Skeletal muscle tissue (tissue), 3 donors: ENCODE measurements at regions not wholly inside any gene's neighbourhood (a gene's known extent, or its start where the extent isn't known, plus 50 kb on each side); places are given as distances from the start of the nearest gene placed in this dataset.

Source experiments
- H3K27ac ChIP-seq: one replicate; pipeline ENCODE4 v1.7.0; 2013; ENCODE audit warnings: mild to moderate bottlenecking, low read depth, low read length, inconsistent platforms
- H3K27me3 ChIP-seq, 3 donors: one replicate each; pipeline ENCODE4 v1.7.0; 2013; ENCODE audit warnings: low read length in 3 of 3; ENCODE audit not compliant: control insufficient read depth in 3 of 3, insufficient read depth in 3 of 3
- H3K36me3 ChIP-seq, 3 donors: one replicate each; pipeline ENCODE4 v1.7.0; 2013; ENCODE audit warnings: low read length in 3 of 3; ENCODE audit not compliant: control insufficient read depth in 3 of 3, insufficient read depth in 3 of 3
- H3K4me1 ChIP-seq, 3 donors: one replicate each; pipeline ENCODE4 v1.7.0; 2013; ENCODE audit warnings: low read length in 3 of 3, mild to moderate bottlenecking in 3 of 3; ENCODE audit not compliant: control insufficient read depth in 3 of 3, insufficient read depth in 3 of 3
- H3K4me3 ChIP-seq, 3 donors: one replicate each; pipeline ENCODE4 v1.7.0; 2013; ENCODE audit warnings: low read length in 3 of 3
- H3K9ac ChIP-seq, 3 donors: one replicate each; pipeline ENCODE4 v1.7.0; 2013; ENCODE audit warnings: low read length in 3 of 3, mild to moderate bottlenecking in 3 of 3, moderate library complexity in 2 of 3, low read depth in 1 of 3
- H3K9me3 ChIP-seq, 3 donors: one replicate each; pipeline ENCODE4 v1.7.0; 2013; ENCODE audit warnings: low read length in 3 of 3; ENCODE audit not compliant: control insufficient read depth in 3 of 3
- donor health status: Osteomylitis.

GRCh38 chr18:28635530-28635929, 458.6 kb upstream of the CDH2 start:
- Histone ChIP-seq H3K4me1 (no peaks in the 10 kb centered on the region), H3K27ac (no peak overlapping the region), H3K9me3 (no peaks in the 10 kb centered on the region), H3K27me3 (no peaks in the 10 kb centered on the region), H3K9ac (no peak overlapping the region), H3K4me3 (no peak overlapping the region), H3K36me3 (no peaks in the 10 kb centered on the region)

GRCh38 chr18:28626756-28627155, 449.8 kb upstream of the CDH2 start:
- no peak overlapping the region for H3K4me3 ChIP-seq
- H3K4me1 ChIP-seq = no peaks in the 10 kb centered on the region
- H3K27ac ChIP-seq = no peak overlapping the region
- no peaks in the 10 kb centered on the region for H3K27me3 ChIP-seq
- peaks cover 0 to 3% (median 0%) of the 10 kb centered on the region in 3 donors for H3K9me3 ChIP-seq
- H3K9ac ChIP-seq = no peak overlapping the region
- no peaks in the 10 kb centered on the region for H3K36me3 ChIP-seq

- no peaks in the 10 kb centered on the region for H3K36me3 ChIP-seq
- H3K9ac ChIP-seq = no peak overlapping the region
- no peaks in the 10 kb centered on the region for H3K27me3 ChIP-seq
- no peak overlapping the region for H3K4me3 ChIP-seq
- no peak overlapping the region for H3K27ac ChIP-seq
- no peaks in the 10 kb centered on the region for H3K9me3 ChIP-seq
- H3K4me1 ChIP-seq = no peaks in the 10 kb centered on the region
These were observed 431.1 kb upstream of the CDH2 start for GRCh38 chr18:28607991-28608390.

- Histone ChIP-seq H3K9me3 (no peaks in the 10 kb centered on the region), H3K4me3 (no peak overlapping the region), H3K27me3 (no peaks in the 10 kb centered on the region), H3K4me1 (no peaks in the 10 kb centered on the region), H3K36me3 (no peaks in the 10 kb centered on the region), H3K9ac (no peak overlapping the region), H3K27ac (no peak overlapping the region)
These were observed 429.8 kb upstream of the CDH2 start for GRCh38 chr18:28606686-28607085.

GRCh38 chr18:28602391-28602790, 425.5 kb upstream of the CDH2 start:
- H3K27me3 ChIP-seq = no peaks in the 10 kb centered on the region
- no peaks in the 10 kb centered on the region for H3K36me3 ChIP-seq
- H3K4me3 ChIP-seq = no peak overlapping the region
- no peak overlapping the region for H3K9ac ChIP-seq
- no peaks in the 10 kb centered on the region for H3K4me1 ChIP-seq
- H3K27ac ChIP-seq = no peak overlapping the region
- H3K9me3 ChIP-seq = no peaks in the 10 kb centered on the region

GRCh38 chr18:28594034-28594433, 417.1 kb upstream of the CDH2 start:
- no peak overlapping the region for H3K27ac ChIP-seq
- H3K27me3 ChIP-seq = no peaks in the 10 kb centered on the region
- H3K4me3 ChIP-seq = no peak overlapping the region
- H3K9me3 ChIP-seq = no peaks in the 10 kb centered on the region
- no peaks in the 10 kb centered on the region for H3K36me3 ChIP-seq
- no peaks in the 10 kb centered on the region for H3K4me1 ChIP-seq
- H3K9ac ChIP-seq = no peak overlapping the region

- no peaks in the 10 kb centered on the region for H3K36me3 ChIP-seq
- H3K9ac ChIP-seq = no peak overlapping the region
- no peak overlapping the region for H3K4me3 ChIP-seq
- H3K4me1 ChIP-seq = peaks cover 0 to 3% (median 0%) of the 10 kb centered on the region in 3 donors
- no peaks in the 10 kb centered on the region for H3K9me3 ChIP-seq
- no peaks in the 10 kb centered on the region for H3K27me3 ChIP-seq
- H3K27ac ChIP-seq = no peak overlapping the region
These were observed 412.1 kb upstream of the CDH2 start for GRCh38 chr18:28588884-28589549.

GRCh38 chr18:28584731-28585130, 407.8 kb upstream of the CDH2 start:
- no peaks in the 10 kb centered on the region for H3K36me3 ChIP-seq
- no peak overlapping the region for H3K9ac ChIP-seq
- H3K27ac ChIP-seq = no peak overlapping the region
- peaks cover 0 to 3% (median 0%) of the 10 kb centered on the region in 3 donors for H3K4me1 ChIP-seq
- H3K9me3 ChIP-seq = no peaks in the 10 kb centered on the region
- H3K27me3 ChIP-seq = no peaks in the 10 kb centered on the region
- no peak overlapping the region for H3K4me3 ChIP-seq

- Histone ChIP-seq H3K9me3 (no peaks in the 10 kb centered on the region), H3K36me3 (no peaks in the 10 kb centered on the region), H3K9ac (no peak overlapping the region), H3K27me3 (no peaks in the 10 kb centered on the region), H3K4me3 (no peak overlapping the region), H3K4me1 (peaks cover 0 to 3% (median 0%) of the 10 kb centered on the region in 3 donors), H3K27ac (no peak overlapping the region)
These were observed 405.8 kb upstream of the CDH2 start for GRCh38 chr18:28582724-28583123.

- no peaks in the 10 kb centered on the region for H3K27me3 ChIP-seq
- H3K4me3 ChIP-seq = no peak overlapping the region
- peaks cover 0 to 3% (median 0%) of the 10 kb centered on the region in 3 donors for H3K4me1 ChIP-seq
- no peaks in the 10 kb centered on the region for H3K9me3 ChIP-seq
- H3K9ac ChIP-seq = no peak overlapping the region
- no peak overlapping the region for H3K27ac ChIP-seq
- no peaks in the 10 kb centered on the region for H3K36me3 ChIP-seq
These were observed 404.7 kb upstream of the CDH2 start for GRCh38 chr18:28581521-28582071.
